ENCODE measurements at regions not wholly inside any gene's neighbourhood (a gene's known extent, or its start where the extent isn't known, plus 50 kb on each side); places are given as distances from the start of the nearest gene placed in this dataset.

GRCh38 chr13:22111152-22111783 lies 440.4 kb downstream of the FGF9 start:
- H2BK5ac ChIP-seq (ENCODE audit: low read depth, low read length): no peak overlapping the region
- no peaks in the 10 kb centered on the region for H3K9me3 ChIP-seq (ENCODE audit: insufficient read depth in 2 of 2, low read depth in 1 of 2, low read length in 1 of 2)
- no peak overlapping the region for H3K4me2 ChIP-seq (ENCODE audit: insufficient read depth in 1 of 2, low read depth in 2 of 2, low read length in 2 of 2)
- no peak overlapping the region for H3K9ac ChIP-seq (replicated peaks in 1 of 4; ENCODE audit: extremely low read depth in 1 of 4, low read depth in 3 of 4, low read length in 3 of 4)
- no peak overlapping the region for H2AK5ac ChIP-seq (ENCODE audit: low read depth, low read length)
- no peak overlapping the region for H4K5ac ChIP-seq (ENCODE audit: insufficient read length, low read depth, low read length)
- H2AFZ ChIP-seq (ENCODE audit: low read length): no peak overlapping the region
- 0 out of 7 replicates have a peak, but pooled peaks cover 0 to 2% (median 0%) of the 10 kb centered on the region in 4 experiments for H3K4me1 ChIP-seq (replicated peaks in 1 of 4; ENCODE audit: control insufficient read depth in 3 of 4, insufficient read depth in 4 of 4, low read length in 3 of 4)
- DNase-seq (ENCODE audit: low read depth in 1 of 2, low spot score in 2 of 2) (no peak), FAIRE-seq (no peak)
- H3K18ac ChIP-seq (ENCODE audit: extremely low read depth, low read length): no peak overlapping the region
- H3K27me3 ChIP-seq (replicated peaks in 1 of 4; ENCODE audit: control insufficient read depth in 3 of 4, extremely low read depth in 1 of 4, insufficient read depth in 3 of 4, low read length in 3 of 4): no peaks in the 10 kb centered on the region
- H3K23ac ChIP-seq (ENCODE audit: insufficient read length): no peak overlapping the region
- H3K4ac ChIP-seq (replicated peaks; ENCODE audit: insufficient read length, low read depth, low read length): no peak overlapping the region
- H3K4me3 ChIP-seq (ENCODE audit: extremely low read depth in 1 of 4, insufficient read depth in 2 of 4, low read depth in 3 of 4, low read length in 4 of 4): no peak overlapping the region
- no peak overlapping the region for H4K8ac ChIP-seq (ENCODE audit: extremely low read depth, insufficient read depth, low read length)
- no peaks in the 10 kb centered on the region for H3K36me3 ChIP-seq (ENCODE audit: control insufficient read depth in 2 of 4, insufficient read depth in 4 of 4, low read length in 3 of 4)
- H3K79me2 ChIP-seq (ENCODE audit: control insufficient read depth in 1 of 2, insufficient read depth in 2 of 2, low read length in 2 of 2): no peaks in the 10 kb centered on the region
- no peaks in the 10 kb centered on the region for H3K79me1 ChIP-seq (ENCODE audit: low read depth, low read length)
- H2BK120ac ChIP-seq (replicated peaks; ENCODE audit: low read depth, low read length): no peak overlapping the region
- H2BK20ac ChIP-seq (ENCODE audit: low read length): no peak overlapping the region
- no peak overlapping the region for H2BK12ac ChIP-seq (ENCODE audit: low read depth, low read length)
- WGBS, 2 experiments (ENCODE audit: extremely low coverage in 1 of 2, insufficient coverage in 1 of 2, insufficient read length in 1 of 2, insufficient replicate concordance in 2 of 2, low coverage in 1 of 2, low lambda C conversion rate in 2 of 2, missing lambda C conversion rate in 1 of 2): 95% methylated on average over 8 of the region's 8 CpGs; no CpG with 5 or more reads in 1 of the 2 experiments
- H4K91ac ChIP-seq (replicated peaks; ENCODE audit: insufficient read length, low read length): no peak overlapping the region
- ChIA-PET POLR2A (ENCODE audit: partially characterized antibody) (no interaction called here), CTCF (ENCODE audit: partially characterized antibody) (no interaction called here)
- no peak overlapping the region for H3K56ac ChIP-seq (replicated peaks; ENCODE audit: insufficient read length, low read depth, low read length)
- peaks cover 0 to 2% of the 10 kb centered on the region in 2 experiments for H4K20me1 ChIP-seq (replicated peaks in 1 of 2; ENCODE audit: control insufficient read depth in 1 of 2, insufficient read depth in 2 of 2, low read length in 2 of 2)
- H3K23me2 ChIP-seq (ENCODE audit: low read depth, low read length): no peaks in the 10 kb centered on the region
- no peak overlapping the region for H3K27ac ChIP-seq (ENCODE audit: low read depth, low read length)
- H2BK15ac ChIP-seq (ENCODE audit: low read length): no peak overlapping the region
- no peak overlapping the region for H3K14ac ChIP-seq (ENCODE audit: insufficient read length)
- no peak for TF ChIP-seq KDM4A (IDR thresholded peaks at IDR 0.05; ENCODE audit: low read depth, low read length, severe bottlenecking)
- TF ChIP-seq BCL11A (IDR thresholded peaks at IDR 0.05; ENCODE audit: low read depth in 2 of 2, low read length in 2 of 2): no peak
- no peak for TF ChIP-seq SIRT6 (IDR thresholded peaks at IDR 0.05; ENCODE audit: low read length)
- TF ChIP-seq NRF1 (IDR thresholded peaks at IDR 0.05; ENCODE audit: low read depth, low read length): no peak
- TF ChIP-seq RBBP5 (IDR thresholded peaks at IDR 0.05; ENCODE audit: borderline replicate concordance, low read depth, low read length): no peak
- no peak for TF ChIP-seq KDM5A (IDR thresholded peaks at IDR 0.05; ENCODE audit: low read length)
- no peak for TF ChIP-seq RXRA (IDR thresholded peaks at IDR 0.05; ENCODE audit: insufficient read depth, low read depth, low read length)
- no peak for TF ChIP-seq E2F6 (IDR thresholded peaks at IDR 0.05)
